HG03135 (cell line): ENCODE measurements at regions not wholly inside any gene's neighbourhood (a gene's known extent, or its start where the extent isn't known, plus 50 kb on each side); places are given as distances from the start of the nearest gene placed in this dataset.

Experiments
- ATAC-seq: cut with Tn5 transposase; IDR thresholded peaks from one replicate; pipeline ENCODE4 v1.9.1; 2021; ENCODE audit warnings: mild to moderate bottlenecking, moderate library complexity; ENCODE audit not compliant: unreplicated experiment

- no peak for ATAC-seq
Observed at GRCh38 chr10:29962166-29962850, 97.1 kb downstream of the JCAD start.

GRCh38 chr10:29961351-29961750, 98.0 kb downstream of the JCAD start:
- ATAC-seq, result no peak

GRCh38 chr10:29960261-29960660, 99.1 kb downstream of the JCAD start:
- ATAC-seq, result no peak

- ATAC-seq, result no peak
Observed at GRCh38 chr10:29959586-29959985, 99.8 kb downstream of the JCAD start.

- no peak for ATAC-seq
Observed at GRCh38 chr10:29958440-29958839, 100.9 kb downstream of the JCAD start.

- no peak for ATAC-seq
Observed at GRCh38 chr10:29957907-29958331, 101.5 kb downstream of the JCAD start.

- ATAC-seq, result no peak
Observed at GRCh38 chr10:29957236-29957635, 102.2 kb downstream of the JCAD start.

GRCh38 chr10:29956335-29956924, 103.0 kb downstream of the JCAD start:
- no peak for ATAC-seq

- ATAC-seq, result no peak
Observed at GRCh38 chr10:29955329-29955935, 104.0 kb downstream of the JCAD start.

- no peak for ATAC-seq
Observed at GRCh38 chr10:29951441-29951931, 107.9 kb downstream of the JCAD start.

GRCh38 chr10:29950391-29950790, 109.0 kb downstream of the JCAD start:
- no peak for ATAC-seq

GRCh38 chr10:29949411-29950011, 109.9 kb downstream of the JCAD start:
- ATAC-seq, result no peak

GRCh38 chr10:29948881-29949355, 110.5 kb downstream of the JCAD start:
- no peak for ATAC-seq

GRCh38 chr10:29947701-29948060, 111.7 kb downstream of the JCAD start:
- no peak for ATAC-seq

- no peak for ATAC-seq
Observed at GRCh38 chr10:29946953-29947700, 112.3 kb downstream of the JCAD start.

- ATAC-seq, result no peak
Observed at GRCh38 chr10:29946614-29946952, 112.8 kb downstream of the JCAD start.

GRCh38 chr10:29941476-29941875, 117.9 kb downstream of the JCAD start:
- no peak for ATAC-seq

GRCh38 chr10:29932991-29933390, 126.4 kb downstream of the JCAD start:
- no peak for ATAC-seq

GRCh38 chr10:29931833-29932232, 127.6 kb downstream of the JCAD start:
- no peak for ATAC-seq

- ATAC-seq, result no peak
Observed at GRCh38 chr10:29929006-29929405, 130.4 kb downstream of the JCAD start.

GRCh38 chr10:29926693-29927048, 132.7 kb downstream of the JCAD start:
- no peak for ATAC-seq
